Large intestine (tissue), 3 donors: ENCODE measurements at regions not wholly inside any gene's neighbourhood (a gene's known extent, or its start where the extent isn't known, plus 50 kb on each side); places are given as distances from the start of the nearest gene placed in this dataset.
A peak's percentile ranks its signal among the peaks of the same experiment; 100 is the strongest.

Source experiments
- DNase-seq, 2 donors: peaks; one replicate each; pipeline versions ENCODE4 v3.0.0 to v3.0.0-alpha.2; 2013
- H3K27ac ChIP-seq: one replicate; pipeline ENCODE4 v1.5.1; 2013; ENCODE audit warnings: low read length
- H3K27me3 ChIP-seq: 2 replicates; pipeline ENCODE4 v1.6.1; 2013; ENCODE audit warnings: low read length; ENCODE audit not compliant: control insufficient read depth, insufficient read depth
- H3K36me3 ChIP-seq: 2 replicates; pipeline ENCODE4 v1.6.1; 2013; ENCODE audit warnings: low read length; ENCODE audit not compliant: control insufficient read depth, insufficient read depth
- H3K4me1 ChIP-seq: one replicate; pipeline ENCODE4 v1.6.1; 2013; ENCODE audit warnings: low read length; ENCODE audit not compliant: control insufficient read depth, insufficient read depth
- H3K4me3 ChIP-seq: one replicate; pipeline ENCODE4 v1.5.1; 2013; ENCODE audit warnings: low read length
- H3K9me3 ChIP-seq: one replicate; pipeline ENCODE4 v1.6.1; 2013; ENCODE audit warnings: mild to moderate bottlenecking, low read depth, low read length, moderate library complexity; ENCODE audit not compliant: control insufficient read depth
- WGBS: methylation state at CpG from one replicate; pipeline ENCODE4 v1.1.5; 2013; ENCODE audit warnings: low lambda C conversion rate; ENCODE audit not compliant: insufficient coverage; 5-methylcytosine and 5-hydroxymethylcytosine counted together

DNA sequence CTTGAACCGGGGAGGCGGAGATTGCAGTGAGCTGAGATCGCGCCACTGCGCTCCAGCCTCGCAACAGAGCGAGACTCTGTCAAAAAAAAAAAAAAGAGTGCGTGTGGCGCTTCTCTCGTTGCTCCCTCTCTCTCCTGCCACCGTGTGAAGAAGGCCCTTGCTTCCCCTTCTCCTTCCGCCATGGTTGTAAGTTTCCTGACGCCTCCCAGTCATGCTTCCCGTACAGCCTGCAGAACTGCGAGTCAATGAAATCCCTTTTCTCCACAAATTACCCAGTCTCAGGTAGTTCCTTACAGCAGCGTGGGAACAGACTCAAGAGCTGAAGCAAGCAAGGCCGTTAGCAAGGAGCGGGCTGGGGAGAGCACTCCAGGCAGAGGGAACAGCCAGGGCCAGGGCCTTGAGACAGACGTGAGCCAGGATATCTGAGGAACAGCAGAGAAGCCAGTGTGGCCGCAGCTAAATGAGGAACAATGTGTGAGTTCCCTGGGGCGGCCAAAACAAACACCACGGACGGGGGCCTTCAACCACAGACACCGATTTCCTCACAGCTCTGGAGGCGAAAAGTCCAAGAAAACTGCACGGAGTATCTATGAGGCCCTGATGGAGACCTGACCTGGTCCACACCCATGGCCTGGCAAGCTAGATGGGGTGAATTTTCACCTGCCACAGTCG, 54.2 kb upstream of the ETS2 start:
- no peaks in the 10 kb centered on the region for H3K9me3 ChIP-seq
- H3K27me3 ChIP-seq: no peaks in the 10 kb centered on the region
- H3K36me3 ChIP-seq: no peaks in the 10 kb centered on the region
- DNase-seq: peak in 1 of 2 donors; percentile 23
- no CpG with 5 or more reads among the region's 27 CpGs for WGBS
- H3K4me1 ChIP-seq: peaks cover 32% of the 10 kb centered on the region
- no peak overlapping the region for H3K27ac ChIP-seq
- H3K4me3 ChIP-seq: no peak overlapping the region

DNA sequence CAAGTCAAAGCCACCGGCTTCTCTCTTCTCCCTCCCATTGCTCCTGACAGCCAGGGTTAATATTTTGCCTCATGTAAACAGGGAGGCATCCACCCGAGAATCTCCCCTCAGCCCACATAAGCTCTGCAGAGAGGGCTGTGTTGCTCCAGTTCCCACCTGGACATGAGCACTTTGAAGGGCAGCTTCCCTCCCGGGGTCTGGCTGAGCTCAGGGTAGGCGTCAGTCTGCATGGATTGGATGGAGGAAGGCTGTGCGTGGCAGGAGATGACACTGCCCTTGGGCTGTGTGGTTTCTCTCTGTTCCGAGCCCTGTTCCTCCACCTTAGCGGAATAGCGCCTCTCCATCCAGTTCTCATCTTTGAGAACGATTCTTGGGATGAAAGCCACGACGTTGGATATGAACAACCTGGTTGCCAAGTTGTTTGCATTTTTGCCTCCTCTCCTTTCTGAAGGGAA, 53.7 kb upstream of the ETS2 start:
- no peaks in the 10 kb centered on the region for H3K9me3 ChIP-seq
- H3K4me1 ChIP-seq: peaks cover 27% of the 10 kb centered on the region
- no peak overlapping the region for H3K27ac ChIP-seq
- no CpG with 5 or more reads among the region's 11 CpGs for WGBS
- no peaks in the 10 kb centered on the region for H3K27me3 ChIP-seq
- H3K36me3 ChIP-seq: no peaks in the 10 kb centered on the region
- no peak for DNase-seq
- no peak overlapping the region for H3K4me3 ChIP-seq

DNA sequence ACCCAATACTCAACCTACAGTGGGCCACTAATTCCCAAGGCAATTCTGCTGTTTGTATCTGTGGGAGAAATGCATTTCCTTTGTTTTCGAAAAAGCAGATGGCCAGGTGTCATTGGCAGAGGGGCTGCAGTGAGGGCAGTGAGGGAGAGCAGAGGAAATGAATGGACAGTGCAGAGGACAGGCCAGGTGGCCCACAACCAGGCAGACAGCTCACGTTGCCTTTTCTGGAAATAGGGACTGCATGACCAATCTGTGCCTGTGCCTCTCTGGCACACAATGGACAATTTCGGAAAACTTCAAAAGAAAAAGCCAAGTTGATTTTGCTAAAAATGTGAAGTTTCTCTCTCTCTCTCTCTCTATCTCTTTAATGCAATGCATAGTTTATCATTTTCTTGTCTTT, 52.6 kb upstream of the ETS2 start:
- peaks cover 19% of the 10 kb centered on the region for H3K4me1 ChIP-seq
- no peak overlapping the region for H3K27ac ChIP-seq
- no peaks in the 10 kb centered on the region for H3K36me3 ChIP-seq
- WGBS: no CpG with 5 or more reads among the region's 3 CpGs
- H3K9me3 ChIP-seq: no peaks in the 10 kb centered on the region
- no peak overlapping the region for H3K4me3 ChIP-seq
- H3K27me3 ChIP-seq: no peaks in the 10 kb centered on the region
- no peak for DNase-seq

DNA sequence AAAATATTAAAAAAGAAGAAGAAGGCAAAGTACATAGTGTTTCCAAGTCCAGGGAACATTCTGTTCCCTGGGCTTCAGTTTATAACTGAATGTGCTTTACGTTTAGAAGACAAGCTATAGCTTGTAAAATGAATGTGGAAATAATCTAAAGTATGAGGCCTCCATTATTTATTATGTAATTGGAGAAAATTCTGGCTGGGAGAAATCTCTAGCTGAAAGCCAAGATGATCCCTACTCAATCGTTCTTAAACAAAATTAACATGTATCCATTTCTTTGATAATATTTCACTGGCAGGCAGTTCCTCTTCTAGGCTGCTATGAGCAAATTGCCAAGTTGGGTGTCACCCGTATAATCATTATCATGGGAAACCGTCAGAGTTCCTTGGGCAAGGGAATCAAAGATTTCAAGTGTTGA, 52.2 kb upstream of the ETS2 start:
- Histone ChIP-seq H3K27me3 (no peaks in the 10 kb centered on the region), H3K4me3 (no peak overlapping the region), H3K27ac (no peak overlapping the region), H3K36me3 (no peaks in the 10 kb centered on the region), H3K4me1 (peaks cover 15% of the 10 kb centered on the region), H3K9me3 (no peaks in the 10 kb centered on the region)
- 43% methylated on average over 3 of the region's 4 CpGs for WGBS
- no peak for DNase-seq
